ENCODE measurements at regions not wholly inside any gene's neighbourhood (a gene's known extent, or its start where the extent isn't known, plus 50 kb on each side); places are given as distances from the start of the nearest gene placed in this dataset.

- Histone ChIP-seq H2AK9ac (replicated peaks; ENCODE audit: low read depth, low read length, poor library complexity) (no peak overlapping the region), H3K56ac (ENCODE audit: extremely low read depth, insufficient read depth, low read length) (peak overlapping the region; percentile 19; the same call in 1 of the 2 replicates), H3K4me1 (ENCODE audit: control insufficient read depth, insufficient read depth, low read length) (peaks cover 3% of the 10 kb centered on the region), H3K27ac (ENCODE audit: insufficient read depth, low read length) (no peak overlapping the region), H3K23ac (ENCODE audit: low read depth, low read length) (peak overlapping the region; percentile 75), H3K27me3 (ENCODE audit: control insufficient read depth, insufficient read depth, low read length) (no peaks in the 10 kb centered on the region; the same call in 1 of the 2 replicates), H3K18ac (ENCODE audit: low read depth, low read length) (no peak overlapping the region; the same call in 1 of the 2 replicates), H3K9me1 (ENCODE audit: insufficient read depth, low read length) (peaks cover 3% of the 10 kb centered on the region; the same call in 1 of the 2 replicates), H4K91ac (ENCODE audit: insufficient read depth, low read depth, low read length) (peak overlapping the region; percentile 75), H3K14ac (replicated peaks; ENCODE audit: low read depth, low read length) (peak overlapping the region; percentile 66), H2AFZ (replicated peaks; ENCODE audit: low read length, poor library complexity) (no peak overlapping the region), H3K79me1 (ENCODE audit: low read depth in 1 of 2, low read length in 2 of 2) (no peaks in the 10 kb centered on the region), H2BK5ac (ENCODE audit: low read depth, low read length, poor library complexity, severe bottlenecking) (no peak overlapping the region), H2AK5ac (ENCODE audit: low read depth, low read length) (peak overlapping the region; percentile 70), H3K9me3 (ENCODE audit: control insufficient read depth, insufficient read depth, low read length) (no peaks in the 10 kb centered on the region), H3K9ac (ENCODE audit: low read depth, low read length) (no peak overlapping the region), H2BK15ac (ENCODE audit: low read depth, low read length) (peak overlapping the region; percentile 67; the same call in 2 of the 3 replicates), H4K5ac (ENCODE audit: low read depth, low read length) (no peak overlapping the region), H2BK20ac (ENCODE audit: low read depth, low read length) (peak overlapping the region; percentile 94), H3K4me2 (ENCODE audit: low read depth, low read length) (no peak overlapping the region), H4K8ac (ENCODE audit: low read depth in 2 of 2, low read length in 2 of 2) (peak overlapping the region; percentile 43 to 56; a peak in 2 of 4 replicates), H4K20me1 (ENCODE audit: insufficient read depth, low read length) (no peaks in the 10 kb centered on the region), H3K36me3 (ENCODE audit: control insufficient read depth, insufficient read depth, low read length) (no peaks in the 10 kb centered on the region), H3K4ac (ENCODE audit: low read depth, low read length) (peak overlapping the region; percentile 76), H3K4me3 (ENCODE audit: insufficient read depth, low read depth, low read length) (no peak overlapping the region), H2BK120ac (ENCODE audit: low read depth, low read length) (peak overlapping the region; percentile 86)
- ChIA-PET CTCF (no interaction called here), POLR2A (ENCODE audit: unreplicated experiment) (no interaction called here)
- no TSS peak for BruUV-seq (replicated peaks)
- intact Hi-C loops (cut with micrococcal nuclease) (no loop called here), dilution Hi-C loops (cut with HindIII; ENCODE audit: low sequenced_read_pairs, unreplicated experiment) (no loop called here), in situ Hi-C loops (cut with MboI; ENCODE audit: low sequenced_read_pairs) (no loop called here)
- WGBS, 2 experiments (ENCODE audit: extremely low coverage in 2 of 2, insufficient read length in 1 of 2) = 40% methylated on average over 1 of the region's 1 CpG; no CpG with 5 or more reads in 1 of the 2 experiments
- TF ChIP-seq BHLHE40 (IDR thresholded peaks at IDR 0.05; ENCODE audit: low read depth, low read length) (no peak), NFE2L2 (IDR thresholded peaks at IDR 0.05; ENCODE audit: low read depth, low read length) (no peak), RAD21 (IDR thresholded peaks at IDR 0.05; ENCODE audit: low read length) (no peak), POLR2A (IDR thresholded peaks at IDR 0.05; ENCODE audit: low read depth, low read length) (no peak), SMC3 (IDR thresholded peaks at IDR 0.05; ENCODE audit: low read depth, low read length) (no peak), CEBPB (IDR thresholded peaks at IDR 0.05; ENCODE audit: low read depth, low read length) (no peak), RCOR1 (IDR thresholded peaks at IDR 0.05; ENCODE audit: insufficient replicate concordance, low read length) (no peak)
- no peak for DNase-seq
- ATAC-seq (ENCODE audit: low read depth) = no peak
Measured at GRCh38 chrX:104334971-104335370, 80.2 kb upstream of the ESX1 start.

Measured in IMR-90 (cell line).